Esophagus muscularis mucosa (tissue), 2 donors: ENCODE measurements at regions not wholly inside any gene's neighbourhood (a gene's known extent, or its start where the extent isn't known, plus 50 kb on each side); places are given as distances from the start of the nearest gene placed in this dataset.

Source experiments
- POLR2A ChIP-seq: fragments of 450-650 bp; IDR thresholded peaks from one replicate; pipeline ENCODE4 v1.6.1; 2017; ENCODE audit warnings: antibody characterized with exemption, moderate library complexity, mild to moderate bottlenecking, low read depth
- POLR2AphosphoS5 ChIP-seq, 2 donors: sonication (generic); formaldehyde crosslinking; IDR thresholded peaks; one replicate each; pipeline ENCODE4 v1.6.1; 2017; ENCODE audit warnings: antibody characterized with exemption in 2 of 2

DNA sequence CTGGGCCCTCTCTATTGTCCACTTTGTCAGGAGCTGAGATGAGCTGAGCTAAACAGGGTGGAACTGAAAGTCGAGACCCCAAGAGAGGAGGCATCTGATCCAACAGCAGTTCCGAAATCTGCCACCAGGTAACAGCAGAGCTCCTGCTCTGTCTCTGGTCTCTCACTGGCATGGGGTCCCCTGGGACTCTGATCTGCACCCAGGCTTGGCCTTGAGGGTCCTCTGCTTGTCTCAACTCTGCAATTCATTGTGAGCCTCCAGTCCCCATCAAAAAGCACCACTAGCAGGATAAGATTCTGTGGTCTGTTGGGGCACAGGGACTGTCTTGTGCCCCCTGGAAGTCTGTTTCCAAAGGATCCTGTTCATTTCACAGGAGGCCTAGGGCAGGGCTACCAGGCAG is 62.5 kb upstream of the TOP1 start:
- TF ChIP-seq POLR2A (no peak), POLR2AphosphoS5 (IDR thresholded peaks at IDR 0.05) (no peak)
